WERI-Rb-1 (cell line): ENCODE measurements at regions not wholly inside any gene's neighbourhood (a gene's known extent, or its start where the extent isn't known, plus 50 kb on each side); places are given as distances from the start of the nearest gene placed in this dataset.

Source experiments
- DNase-seq: peaks from one replicate; pipeline ENCODE4 v3.0.0-alpha.2; 2020
- H3K27ac ChIP-seq: fragments of 250-450 bp; sonication (Bioruptor Pico); 2 replicates; pipeline ENCODE4 v1.5.1; 2020; ENCODE audit warnings: mild to moderate bottlenecking, moderate library complexity
- H3K27me3 ChIP-seq: fragments of 250-450 bp; sonication (Bioruptor Pico); 2 replicates; pipeline ENCODE4 v1.5.1; 2021; ENCODE audit warnings: mild to moderate bottlenecking, low read depth, moderate library complexity; ENCODE audit not compliant: insufficient read depth, severe bottlenecking
- H3K36me3 ChIP-seq: fragments of 250-450 bp; sonication (Bioruptor Pico); 2 replicates; pipeline ENCODE4 v1.5.1; 2020; ENCODE audit warnings: mild to moderate bottlenecking, moderate library complexity
- H3K4me3 ChIP-seq: 2 replicates; pipeline ENCODE4 v1.5.1; 2011; ENCODE audit warnings: low read depth, mild to moderate bottlenecking, control low read depth, low read length
- H3K9me3 ChIP-seq: fragments of 250-450 bp; sonication (Bioruptor Pico); 2 replicates; pipeline ENCODE4 v1.5.1; 2021; ENCODE audit warnings: mild to moderate bottlenecking, moderate library complexity; ENCODE audit not compliant: severe bottlenecking
- TF ChIP-seq, protein P1 (sequence below): IDR thresholded peaks from 2 replicates; pipeline ENCODE4 v1.5.1; 2011; ENCODE audit warnings: low read depth, mild to moderate bottlenecking, control low read depth, inconsistent platforms, low read length

DNA sequence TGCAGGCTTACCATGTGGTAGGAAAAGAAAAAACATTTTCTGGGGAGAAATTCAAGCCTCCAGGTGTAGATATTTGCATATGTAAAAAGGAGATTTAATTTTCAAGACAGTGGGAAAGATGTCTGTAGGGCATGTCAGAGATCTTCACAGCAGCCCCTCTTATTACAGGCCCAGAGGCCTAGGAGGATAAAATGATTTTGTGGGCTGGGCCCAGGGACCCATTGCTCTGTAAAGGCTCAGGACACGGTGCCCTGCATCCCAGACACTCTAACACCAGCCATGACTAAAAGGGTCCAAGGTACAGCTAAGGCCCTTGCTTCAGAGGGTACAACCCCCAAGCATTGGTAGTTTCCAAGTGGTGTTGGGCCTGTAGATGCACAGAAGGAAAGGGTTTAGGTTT lies 680.1 kb downstream of the IGSF11 start:
- H3K9me3 ChIP-seq: no peaks in the 10 kb centered on the region
- H3K27me3 ChIP-seq: peaks cover 3% of the 10 kb centered on the region
- H3K4me3 ChIP-seq: no peak overlapping the region
- DNase-seq: no peak
- no peaks in the 10 kb centered on the region for H3K36me3 ChIP-seq
- no peak overlapping the region for H3K27ac ChIP-seq
- TF ChIP-seq, protein P1, sequence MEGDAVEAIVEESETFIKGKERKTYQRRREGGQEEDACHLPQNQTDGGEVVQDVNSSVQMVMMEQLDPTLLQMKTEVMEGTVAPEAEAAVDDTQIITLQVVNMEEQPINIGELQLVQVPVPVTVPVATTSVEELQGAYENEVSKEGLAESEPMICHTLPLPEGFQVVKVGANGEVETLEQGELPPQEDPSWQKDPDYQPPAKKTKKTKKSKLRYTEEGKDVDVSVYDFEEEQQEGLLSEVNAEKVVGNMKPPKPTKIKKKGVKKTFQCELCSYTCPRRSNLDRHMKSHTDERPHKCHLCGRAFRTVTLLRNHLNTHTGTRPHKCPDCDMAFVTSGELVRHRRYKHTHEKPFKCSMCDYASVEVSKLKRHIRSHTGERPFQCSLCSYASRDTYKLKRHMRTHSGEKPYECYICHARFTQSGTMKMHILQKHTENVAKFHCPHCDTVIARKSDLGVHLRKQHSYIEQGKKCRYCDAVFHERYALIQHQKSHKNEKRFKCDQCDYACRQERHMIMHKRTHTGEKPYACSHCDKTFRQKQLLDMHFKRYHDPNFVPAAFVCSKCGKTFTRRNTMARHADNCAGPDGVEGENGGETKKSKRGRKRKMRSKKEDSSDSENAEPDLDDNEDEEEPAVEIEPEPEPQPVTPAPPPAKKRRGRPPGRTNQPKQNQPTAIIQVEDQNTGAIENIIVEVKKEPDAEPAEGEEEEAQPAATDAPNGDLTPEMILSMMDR: no peak

DNA sequence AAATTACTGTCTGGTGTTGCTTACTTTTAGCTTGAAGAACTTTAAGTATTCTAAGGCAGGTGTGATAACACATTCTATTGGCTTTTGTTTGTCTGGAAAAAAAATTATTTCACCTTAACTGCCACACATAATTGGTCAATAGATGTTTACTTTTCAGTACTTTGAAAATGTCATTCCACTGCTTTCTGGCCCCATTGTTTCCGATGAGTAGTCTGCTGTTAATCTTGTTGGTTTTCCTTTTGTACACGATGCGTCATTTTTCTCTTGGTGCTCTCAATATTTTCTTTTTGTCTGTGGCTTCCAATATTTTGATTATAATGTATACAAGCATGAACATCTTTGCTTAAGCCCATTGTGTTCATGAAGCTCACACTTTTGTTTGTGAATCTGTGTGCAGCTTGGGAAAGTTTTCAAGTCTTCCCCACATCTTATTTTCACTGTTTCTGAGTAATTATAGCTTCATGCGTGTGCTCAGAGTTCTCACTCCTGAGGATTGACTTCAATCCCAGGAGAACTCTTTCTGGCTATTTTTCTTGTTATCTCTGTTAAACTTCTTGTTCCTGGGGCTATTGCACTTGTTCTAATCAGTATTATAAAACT lies 664.7 kb downstream of the IGSF11 start:
- no peak for DNase-seq
- Histone ChIP-seq H3K36me3 (no peaks in the 10 kb centered on the region), H3K27ac (no peak overlapping the region), H3K4me3 (no peak overlapping the region), H3K27me3 (no peaks in the 10 kb centered on the region), H3K9me3 (peaks cover 7% of the 10 kb centered on the region)
- TF ChIP-seq, protein P1: no peak

DNA sequence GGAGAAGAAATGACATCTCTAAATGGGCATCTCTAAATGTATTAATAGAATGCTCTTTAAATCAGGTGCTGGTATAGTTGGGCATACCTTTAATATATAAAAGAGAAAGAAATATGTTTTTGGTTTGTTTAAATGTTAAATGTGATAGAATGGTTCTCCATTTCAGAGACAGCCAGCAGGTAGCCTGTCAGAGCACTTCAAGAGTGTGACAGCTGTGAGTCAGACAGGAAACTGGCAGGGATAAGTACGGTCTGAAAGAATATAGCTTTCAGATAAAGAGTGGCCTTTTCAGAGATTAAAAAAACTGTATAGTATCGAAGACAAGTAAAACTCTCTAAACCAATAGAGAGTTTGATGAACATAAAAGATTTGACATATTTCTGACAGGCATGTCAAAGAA lies 654.1 kb downstream of the IGSF11 start:
- no peaks in the 10 kb centered on the region for H3K36me3 ChIP-seq
- peaks cover 6% of the 10 kb centered on the region for H3K27me3 ChIP-seq
- no peak overlapping the region for H3K4me3 ChIP-seq
- H3K9me3 ChIP-seq: no peaks in the 10 kb centered on the region
- no peak for DNase-seq
- no peak overlapping the region for H3K27ac ChIP-seq
- TF ChIP-seq, protein P1: no peak

DNA sequence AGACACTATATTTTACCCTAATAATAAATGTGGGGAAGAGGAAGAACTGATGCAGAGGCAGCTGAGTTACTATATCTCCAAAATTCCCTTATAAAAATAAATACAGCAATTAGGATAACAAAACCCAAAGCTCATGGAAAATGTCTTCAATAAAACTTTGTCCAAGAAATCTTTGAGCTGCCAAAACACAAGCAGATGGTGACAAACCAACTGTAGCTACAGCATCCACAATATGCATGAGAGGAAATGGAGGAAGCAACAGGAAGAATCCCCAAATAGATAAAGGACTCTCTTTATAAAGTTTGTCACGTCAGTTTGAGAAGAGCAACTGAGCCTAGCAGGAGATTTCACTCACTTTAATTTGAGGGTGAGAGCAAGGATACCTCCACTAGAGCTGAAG lies 638.2 kb downstream of the IGSF11 start:
- no peak for DNase-seq
- no peaks in the 10 kb centered on the region for H3K36me3 ChIP-seq
- H3K4me3 ChIP-seq: no peak overlapping the region
- TF ChIP-seq, protein P1: no peak
- H3K9me3 ChIP-seq: no peaks in the 10 kb centered on the region
- no peak overlapping the region for H3K27ac ChIP-seq
- H3K27me3 ChIP-seq: peaks cover 55% of the 10 kb centered on the region

DNA sequence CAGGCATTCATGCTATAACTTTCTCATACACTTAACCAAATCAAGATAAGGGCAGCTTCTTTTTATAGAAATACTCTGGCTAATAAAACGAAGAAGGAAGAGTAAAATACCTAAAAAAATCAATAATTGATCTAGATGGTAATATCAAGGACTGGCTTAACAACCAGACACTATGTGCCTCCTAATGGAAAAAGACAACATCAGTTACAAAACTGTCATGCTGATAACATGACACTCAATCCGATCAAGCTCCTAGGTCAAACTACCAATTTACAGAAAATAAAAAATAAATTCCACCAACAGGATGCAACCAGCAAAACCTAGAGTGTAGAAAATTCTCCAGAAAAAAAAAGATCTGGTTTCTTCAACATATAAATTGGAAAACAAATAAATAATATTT lies 634.6 kb downstream of the IGSF11 start:
- no peak overlapping the region for H3K27ac ChIP-seq
- no peaks in the 10 kb centered on the region for H3K36me3 ChIP-seq
- peaks cover 49% of the 10 kb centered on the region for H3K27me3 ChIP-seq
- H3K9me3 ChIP-seq: no peaks in the 10 kb centered on the region
- DNase-seq: no peak
- H3K4me3 ChIP-seq: no peak overlapping the region
- TF ChIP-seq, protein P1: no peak

DNA sequence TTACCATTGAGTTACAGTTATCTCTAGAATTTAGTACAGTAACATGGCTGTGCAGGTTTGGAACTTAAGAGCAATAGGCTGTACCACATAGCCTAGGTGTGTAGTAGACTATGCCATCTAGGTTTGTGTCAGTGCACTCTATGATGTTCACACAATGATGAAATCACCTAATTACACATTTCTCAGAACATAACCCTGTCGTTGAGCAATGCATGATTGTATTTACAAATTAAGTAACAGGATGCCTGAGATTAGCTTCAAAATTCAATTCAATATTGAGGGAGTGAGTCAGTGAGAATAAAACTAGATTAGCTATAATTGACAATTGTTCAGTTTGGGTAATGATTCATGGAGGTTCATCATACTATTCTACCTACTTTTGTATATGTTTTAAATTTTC lies 633.8 kb downstream of the IGSF11 start:
- H3K4me3 ChIP-seq: no peak overlapping the region
- peaks cover 42% of the 10 kb centered on the region for H3K27me3 ChIP-seq
- H3K27ac ChIP-seq: no peak overlapping the region
- no peaks in the 10 kb centered on the region for H3K9me3 ChIP-seq
- TF ChIP-seq, protein P1: no peak
- no peak for DNase-seq
- H3K36me3 ChIP-seq: no peaks in the 10 kb centered on the region
